Ovary (tissue), 7 donors: ENCODE measurements at regions not wholly inside any gene's neighbourhood (a gene's known extent, or its start where the extent isn't known, plus 50 kb on each side); places are given as distances from the start of the nearest gene placed in this dataset.

ENCODE experiments used
- DNase-seq, 5 donors: peaks; one replicate each; pipeline ENCODE4 v3.0.0-alpha.2; 2019 to 2020
- H3K27ac ChIP-seq, 2 donors: fragments of 200-600 bp; one replicate each; pipeline versions ENCODE4 v1.5.1 to v1.8.0; 2019 to 2022
- H3K27me3 ChIP-seq: fragments of 200-600 bp; one replicate; pipeline ENCODE4 v1.8.0; 2022
- H3K36me3 ChIP-seq: fragments of 200-600 bp; sonication (generic); one replicate; pipeline ENCODE4 v1.5.1; 2019
- H3K4me1 ChIP-seq: one replicate; pipeline ENCODE4 v1.8.1; 2013; ENCODE audit warnings: mild to moderate bottlenecking, moderate library complexity; ENCODE audit not compliant: insufficient read depth
- H3K4me3 ChIP-seq: fragments of 200-600 bp; sonication (generic); one replicate; pipeline ENCODE4 v1.5.1; 2017
- H3K9me3 ChIP-seq, 2 donors: fragments of 200-600 bp in 1 of 2; sonication (generic) in 1 of 2; one replicate each; pipeline versions ENCODE4 v1.5.1 to v1.8.1; 2013 to 2019; ENCODE audit warnings: mild to moderate bottlenecking in 1 of 2, moderate library complexity in 1 of 2
- EP300 ChIP-seq: sonication (generic); formaldehyde crosslinking; IDR thresholded peaks from one replicate; pipeline ENCODE4 v1.6.1; 2017; ENCODE audit warnings: antibody characterized with exemption
- POLR2A ChIP-seq: fragments of 450-650 bp; IDR thresholded peaks from one replicate; pipeline ENCODE4 v1.6.1; 2017; ENCODE audit warnings: antibody characterized with exemption, mild to moderate bottlenecking, moderate library complexity
- WGBS, 3 donors: extraction: QIAGEN DNeasy Blood & Tissue Kit in 1 of 3; methylation state at CpG; one replicate each; pipeline versions ENCODE4 v1.1.5 to v1.1.7; 2013 to 2017; 5-methylcytosine and 5-hydroxymethylcytosine counted together
- intact Hi-C, 4 donors: fragments of 100-400 bp; cut with DNase I; formaldehyde crosslinking; loops; one replicate each; pipeline versions ENCODE4 v1.11.0 to v1.15.1; 2022 to 2023
- TF ChIP-seq, protein P1 (sequence below), 3 donors: fragments of 450-650 bp in 2 of 3; fragments of 200-600 bp in 1 of 3; IDR thresholded peaks; one replicate each; pipeline versions ENCODE4 v1.5.1 to v1.8.0; 2016 to 2022; ENCODE audit warnings: antibody characterized with exemption in 3 of 3, mild to moderate bottlenecking in 1 of 3
- donor health status: DM: no; HTN: no; CAD: no; lungs with moderate emphysema.
- donor health status: DM: no; HTN: no; CAD: no.
- donor health status: Bipolar disorder and iron deficiency.
- donor health status: DM: no; HTN: no; CAD: no.
- donor health status: DM: yes; HTN: yes; CAD: no.

DNA sequence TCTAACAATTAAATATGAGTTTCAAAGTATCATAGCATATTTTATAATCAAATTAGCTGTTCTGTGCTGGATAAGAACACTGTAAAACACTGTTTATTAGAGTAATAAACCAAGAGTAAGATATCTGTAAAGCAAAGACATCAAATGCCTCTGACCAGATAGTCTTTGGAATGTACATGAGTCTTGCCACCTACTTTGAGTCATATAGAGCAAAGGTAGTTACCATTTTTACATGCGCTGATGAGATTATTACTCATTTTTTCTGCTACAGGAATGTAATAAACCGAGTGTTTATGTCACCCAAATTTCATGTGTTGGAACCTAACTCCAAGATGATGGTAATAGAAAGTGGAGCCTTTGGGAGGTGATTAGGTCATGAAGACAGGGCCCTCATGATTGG lies 654.5 kb downstream of the CETN3 start:
- no peak for TF ChIP-seq POLR2A
- TF ChIP-seq, protein P1, sequence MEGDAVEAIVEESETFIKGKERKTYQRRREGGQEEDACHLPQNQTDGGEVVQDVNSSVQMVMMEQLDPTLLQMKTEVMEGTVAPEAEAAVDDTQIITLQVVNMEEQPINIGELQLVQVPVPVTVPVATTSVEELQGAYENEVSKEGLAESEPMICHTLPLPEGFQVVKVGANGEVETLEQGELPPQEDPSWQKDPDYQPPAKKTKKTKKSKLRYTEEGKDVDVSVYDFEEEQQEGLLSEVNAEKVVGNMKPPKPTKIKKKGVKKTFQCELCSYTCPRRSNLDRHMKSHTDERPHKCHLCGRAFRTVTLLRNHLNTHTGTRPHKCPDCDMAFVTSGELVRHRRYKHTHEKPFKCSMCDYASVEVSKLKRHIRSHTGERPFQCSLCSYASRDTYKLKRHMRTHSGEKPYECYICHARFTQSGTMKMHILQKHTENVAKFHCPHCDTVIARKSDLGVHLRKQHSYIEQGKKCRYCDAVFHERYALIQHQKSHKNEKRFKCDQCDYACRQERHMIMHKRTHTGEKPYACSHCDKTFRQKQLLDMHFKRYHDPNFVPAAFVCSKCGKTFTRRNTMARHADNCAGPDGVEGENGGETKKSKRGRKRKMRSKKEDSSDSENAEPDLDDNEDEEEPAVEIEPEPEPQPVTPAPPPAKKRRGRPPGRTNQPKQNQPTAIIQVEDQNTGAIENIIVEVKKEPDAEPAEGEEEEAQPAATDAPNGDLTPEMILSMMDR (IDR thresholded peaks at IDR 0.05), result no peak
- no peak for TF ChIP-seq EP300
- WGBS, 3 donors, result 92 to 95% (median 92%) methylated on average over 2 of the region's 2 CpGs
- no peaks in the 10 kb centered on the region for H3K36me3 ChIP-seq
- H3K9me3 ChIP-seq, result no peaks in the 10 kb centered on the region
- no peak for DNase-seq
- no peak overlapping the region for H3K27ac ChIP-seq
- H3K4me1 ChIP-seq, result no peaks in the 10 kb centered on the region
- intact Hi-C loops, result no loop called here
- H3K4me3 ChIP-seq, result no peak overlapping the region
- H3K27me3 ChIP-seq, result no peaks in the 10 kb centered on the region

DNA sequence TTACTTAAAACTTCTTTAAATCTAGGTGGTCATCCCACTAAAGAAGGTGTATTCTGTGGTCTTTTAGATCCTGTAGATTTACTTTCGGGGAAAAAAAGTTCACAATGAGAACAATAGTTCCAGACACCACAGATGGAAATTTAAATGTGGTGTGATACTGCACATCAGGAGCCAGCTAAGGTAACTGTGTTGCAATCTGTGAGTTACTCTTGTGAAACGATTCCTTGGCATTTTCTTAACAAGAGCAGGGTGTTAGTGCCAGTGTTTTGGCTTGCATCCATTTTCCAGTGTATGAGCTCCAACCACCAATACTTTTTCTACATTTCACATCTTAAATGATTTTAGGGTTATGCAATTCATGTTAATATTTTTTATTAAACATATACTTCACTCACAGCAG lies 674.5 kb downstream of the CETN3 start:
- intact Hi-C loops, result no loop called here
- WGBS, 3 donors, result 62 to 66% (median 65%) methylated on average over 2 of the region's 2 CpGs
- Histone ChIP-seq H3K9me3 (no peaks in the 10 kb centered on the region), H3K4me3 (no peak overlapping the region), H3K27ac (no peak overlapping the region), H3K36me3 (no peaks in the 10 kb centered on the region), H3K4me1 (no peaks in the 10 kb centered on the region), H3K27me3 (no peaks in the 10 kb centered on the region)
- no peak for DNase-seq
- TF ChIP-seq POLR2A (no peak), EP300 (no peak)
- TF ChIP-seq, protein P1 (IDR thresholded peaks at IDR 0.05), result no peak

DNA sequence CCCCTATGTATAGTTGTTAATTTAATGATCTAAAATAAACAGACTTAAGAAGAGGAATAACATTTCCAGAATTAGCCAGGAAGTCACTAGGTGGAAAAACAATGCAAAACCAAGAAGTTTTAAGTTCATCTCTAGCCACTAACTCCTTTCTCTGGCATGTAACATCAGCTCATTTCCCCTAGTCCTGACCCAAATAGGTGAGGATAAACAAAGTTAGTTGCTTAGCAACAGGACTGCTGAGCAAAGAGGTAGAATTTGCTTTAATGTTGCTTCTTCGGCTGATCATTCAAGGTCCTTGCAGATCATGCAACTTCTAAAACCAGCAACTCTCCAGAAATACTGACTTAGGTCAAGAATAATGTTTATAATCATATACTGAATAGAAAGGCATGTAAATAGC lies 675.8 kb downstream of the CETN3 start:
- Histone ChIP-seq H3K4me1 (no peaks in the 10 kb centered on the region), H3K27me3 (no peaks in the 10 kb centered on the region), H3K36me3 (no peaks in the 10 kb centered on the region), H3K4me3 (no peak overlapping the region), H3K9me3 (no peaks in the 10 kb centered on the region), H3K27ac (no peak overlapping the region)
- intact Hi-C loops, result loop anchor here in 1 of 4 donors (5.0 kb wide), 1 partner anchor 1679 kb away; no protein-coding TSS in a partner anchor
- no peak for DNase-seq
- WGBS, 3 donors, result 72 to 85% (median 78%) methylated on average over 1 of the region's 1 CpG
- TF ChIP-seq POLR2A, result no peak
- no peak for TF ChIP-seq EP300
- TF ChIP-seq, protein P1 (IDR thresholded peaks at IDR 0.05), result no peak

DNA sequence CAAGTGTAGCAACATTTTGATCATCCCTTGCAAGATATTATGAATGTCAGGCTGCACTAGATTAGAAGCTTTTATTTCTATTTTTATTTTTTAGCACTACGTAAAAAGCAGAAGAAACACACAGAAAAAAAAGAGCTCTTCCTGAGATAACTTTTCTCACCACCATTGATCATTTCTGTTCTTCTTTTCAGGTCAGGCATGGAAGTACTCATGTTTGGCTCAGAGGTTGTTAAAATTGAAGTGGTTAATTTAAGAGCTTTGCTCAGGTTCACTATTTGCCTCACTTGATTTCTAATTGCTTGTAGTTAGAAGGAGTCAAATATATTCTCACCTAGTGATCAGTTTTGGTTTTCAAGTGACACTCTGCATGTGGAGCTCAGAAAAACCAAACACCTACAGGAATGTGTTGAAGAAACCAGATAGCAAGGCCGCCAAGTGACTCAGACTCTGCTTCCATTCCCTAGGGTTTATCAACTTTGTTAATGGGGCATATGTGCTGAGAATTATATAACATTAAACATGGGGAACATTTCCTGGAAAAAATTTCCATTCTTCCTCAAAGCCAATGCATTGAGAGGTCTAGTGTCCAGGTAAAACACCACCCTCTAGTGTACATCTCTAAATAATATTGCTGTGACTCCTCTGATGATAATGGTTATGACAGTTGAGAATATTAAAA lies 679.8 kb downstream of the CETN3 start:
- no peak for DNase-seq
- H3K9me3 ChIP-seq, result no peaks in the 10 kb centered on the region
- intact Hi-C loops, result loop anchor here in 1 of 4 donors (5.0 kb wide), 1 partner anchor 1683 kb away; no protein-coding TSS in a partner anchor
- H3K36me3 ChIP-seq, result no peaks in the 10 kb centered on the region
- no peak overlapping the region for H3K4me3 ChIP-seq
- H3K4me1 ChIP-seq, result peaks cover 1% of the 10 kb centered on the region
- 75 to 81% (median 79%) methylated on average over 2 of the region's 2 CpGs for WGBS, 3 donors
- no peak overlapping the region for H3K27ac ChIP-seq
- TF ChIP-seq EP300 (no peak), POLR2A (no peak)
- TF ChIP-seq, protein P1 (IDR thresholded peaks at IDR 0.05), result no peak
- H3K27me3 ChIP-seq, result no peaks in the 10 kb centered on the region
